HepG2 (cell line): ENCODE measurements at regions not wholly inside any gene's neighbourhood (a gene's known extent, or its start where the extent isn't known, plus 50 kb on each side); places are given as distances from the start of the nearest gene placed in this dataset.

Experiments
- ATAC-seq: fragments of 200-7000 bp; cut with Tn5 transposase; 3 replicates; pipeline ENCODE4 v1.9.1; 2020; ENCODE audit warnings: mild to moderate bottlenecking, moderate library complexity
- BruUV-seq: library from RNA; stranded (reverse); fragments of 400-500 nt; replicated peaks from 2 replicates; lab custom pipeline; 2021; lab: Mats Ljungman, UMichigan
- CTCF ChIA-PET: fragments of 300-600 bp; formaldehyde crosslinking; extraction: SDS; loops from one replicate; lab custom pipeline; 2021; ENCODE audit warnings: low total read pairs, inconsistent platforms, low intra/inter-chr PET ratio; lab: Yijun Ruan, JAX
- POLR2A ChIA-PET: fragments of 350-600 bp; sonication (Branson Sonifier 250); formaldehyde crosslinking; loops from one replicate; lab custom pipeline; 2020; ENCODE audit warnings: antibody characterized with exemption, inconsistent platforms; lab: Yijun Ruan, JAX
- DNase-seq: peaks from one replicate; pipeline ENCODE4 v3.0.0-alpha.2; 2015; ENCODE audit warnings: low spot score
- FAIRE-seq: peaks from 3 replicates; lab custom pipeline; 2011; peaks lifted over from hg19 to GRCh38; lab: Jason Lieb, UNC
- H2AFZ ChIP-seq: one replicate; pipeline ENCODE4 v1.6.1; 2011; ENCODE audit warnings: low read length, inconsistent platforms
- H3K27ac ChIP-seq: fragments of 300-600 bp; 3 replicates; pipeline ENCODE4 v1.8.0; 2011; ENCODE audit warnings: mixed run types, mild to moderate bottlenecking, mixed read lengths, low read length, inconsistent platforms; ENCODE audit not compliant: insufficient read depth; ENCODE audit errors: extremely low read length
- H3K27me3 ChIP-seq, 2 experiments: fragments of 200-600 bp in 1 of 2; 2 replicates in 1 of 2; 3 replicates in 1 of 2; pipeline versions ENCODE4 v1.6.0 to v1.8.0; 2011; ENCODE audit warnings: low read length in 2 of 2, mild to moderate bottlenecking in 2 of 2, moderate library complexity in 2 of 2, inconsistent platforms in 1 of 2; ENCODE audit not compliant: insufficient read depth in 2 of 2, control insufficient read depth in 1 of 2
- H3K36me3 ChIP-seq, 2 experiments: fragments of 200-600 bp in 1 of 2; replicated peaks in 1 of 2; 2 replicates in 1 of 2; 3 replicates in 1 of 2; pipeline versions ENCODE4 v1.5.1 to v1.8.0; 2011; ENCODE audit warnings: low read length in 2 of 2, inconsistent platforms in 1 of 2; ENCODE audit not compliant: insufficient read depth in 2 of 2, control insufficient read depth in 1 of 2
- H3K4me1 ChIP-seq: 2 replicates; pipeline ENCODE4 v1.5.1; 2012; ENCODE audit warnings: low read length, inconsistent platforms; ENCODE audit not compliant: insufficient read depth
- H3K4me2 ChIP-seq: 2 replicates; pipeline ENCODE4 v1.6.0; 2011; ENCODE audit warnings: low read depth, low read length, inconsistent platforms
- H3K4me3 ChIP-seq, 3 experiments: fragments of 200-600 bp in 1 of 3; sonication (generic), shearing (Covaris generic) in 1 of 3; replicated peaks in 1 of 3; 2 replicates each; pipeline ENCODE4 v1.5.1; 2011 to 2016; ENCODE audit warnings: low read length in 3 of 3, inconsistent platforms in 2 of 3, low read depth in 2 of 3, mild to moderate bottlenecking in 2 of 3, control low read depth in 1 of 3, mixed read lengths in 1 of 3; ENCODE audit not compliant: insufficient read depth in 1 of 3
- H3K79me2 ChIP-seq: one replicate; pipeline ENCODE4 v1.6.1; 2011; ENCODE audit warnings: low read length, inconsistent platforms; ENCODE audit not compliant: insufficient read depth
- H3K9ac ChIP-seq: 2 replicates; pipeline ENCODE4 v1.6.0; 2011; ENCODE audit warnings: mild to moderate bottlenecking, low read depth, low read length, inconsistent platforms; ENCODE audit not compliant: insufficient read depth
- H3K9me3 ChIP-seq: 2 replicates; pipeline ENCODE4 v1.5.1; 2012; ENCODE audit warnings: mild to moderate bottlenecking, low read length
- H4K20me1 ChIP-seq: 2 replicates; pipeline ENCODE4 v1.6.0; 2011; ENCODE audit warnings: inconsistent platforms, mild to moderate bottlenecking, low read length, moderate library complexity; ENCODE audit not compliant: insufficient read depth
- CEBPB ChIP-seq: IDR thresholded peaks from 2 replicates; pipeline ENCODE4 v1.6.1; 2011; ENCODE audit warnings: low read depth, low read length, improper control_type of control experiment, borderline replicate concordance
- FLYWCH1 ChIP-seq: sonication (generic); formaldehyde crosslinking; IDR thresholded peaks from 2 replicates; pipeline ENCODE4 v1.8.1; 2023; ENCODE audit warnings: mild to moderate bottlenecking, missing genetic modification reagents
- HDAC1 ChIP-seq: sonication (generic); formaldehyde crosslinking; IDR thresholded peaks from 2 replicates; pipeline ENCODE4 v1.5.1; 2020; ENCODE audit warnings: mild to moderate bottlenecking, missing genetic modification reagents
- YY1 ChIP-seq: IDR thresholded peaks from 2 replicates; pipeline ENCODE4 v1.6.1; 2011; ENCODE audit warnings: low read length, low read depth, moderate library complexity, mild to moderate bottlenecking; ENCODE audit not compliant: insufficient read depth, insufficient replicate concordance
- ZNF616 ChIP-seq: sonication (generic); formaldehyde crosslinking; IDR thresholded peaks from 2 replicates; pipeline ENCODE4 v1.5.0; 2020; ENCODE audit warnings: low read depth, mild to moderate bottlenecking, missing genetic modification reagents
- WGBS: methylation state at CpG from one replicate; pipeline ENCODE4 v1.1.6; 2017; ENCODE audit warnings: low lambda C conversion rate; 5-methylcytosine and 5-hydroxymethylcytosine counted together
- in situ Hi-C: cut with HindIII; loops from 2 replicates; pipeline ENCODE4 v1.10.0; 2017; ENCODE audit warnings: low pct_unique_long_range_greater_than_20kb; ENCODE audit not compliant: extremely low pct_ligation_motif_present
- intact Hi-C: fragments of 100-400 bp; cut with micrococcal nuclease; formaldehyde crosslinking; loops from one replicate; pipeline ENCODE4 v1.10.0; 2022; ENCODE audit not compliant: unreplicated experiment

DNA sequence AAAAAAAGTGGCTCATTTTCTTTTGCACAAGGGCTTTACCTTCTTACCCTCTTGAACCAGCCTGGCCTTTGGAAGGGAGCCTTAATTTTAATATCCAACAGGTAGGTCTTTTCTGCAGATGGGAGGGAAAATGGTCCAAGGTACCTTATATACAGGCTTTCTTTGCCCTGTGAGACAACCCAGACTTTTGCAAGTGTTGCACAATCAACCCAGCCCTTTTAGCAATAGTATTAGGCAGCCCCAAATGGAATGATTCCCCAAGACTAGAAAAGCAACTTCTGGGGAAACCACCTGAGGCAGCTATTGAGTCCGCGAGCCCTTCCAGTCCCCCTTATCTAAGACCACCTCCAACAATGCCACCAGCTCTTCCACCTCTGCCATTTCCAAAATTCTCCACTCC, 1138.3 kb downstream of the XPNPEP1 start:
- in situ Hi-C loops, result no loop called here
- CTCF ChIA-PET, result no interaction called here
- ATAC-seq (no peak), DNase-seq (no peak), FAIRE-seq (no peak)
- Histone ChIP-seq H3K4me2 (no peak overlapping the region), H3K9me3 (peaks cover 93% of the 10 kb centered on the region), H3K9ac (no peak overlapping the region), H3K27me3 (no peaks in the 10 kb centered on the region), H2AFZ (no peak overlapping the region), H3K4me1 (no peaks in the 10 kb centered on the region), H3K79me2 (no peaks in the 10 kb centered on the region), H3K4me3 (no peak overlapping the region), H3K36me3 (no peaks in the 10 kb centered on the region), H3K27ac (no peak overlapping the region), H4K20me1 (no peaks in the 10 kb centered on the region)
- POLR2A ChIA-PET, result no interaction called here
- TF ChIP-seq YY1 (no peak), CEBPB (peak; percentile 62)
- intact Hi-C loops, result no loop called here
- BruUV-seq, result no TSS peak
- WGBS, result 100% methylated on average over 2 of the region's 2 CpGs

DNA sequence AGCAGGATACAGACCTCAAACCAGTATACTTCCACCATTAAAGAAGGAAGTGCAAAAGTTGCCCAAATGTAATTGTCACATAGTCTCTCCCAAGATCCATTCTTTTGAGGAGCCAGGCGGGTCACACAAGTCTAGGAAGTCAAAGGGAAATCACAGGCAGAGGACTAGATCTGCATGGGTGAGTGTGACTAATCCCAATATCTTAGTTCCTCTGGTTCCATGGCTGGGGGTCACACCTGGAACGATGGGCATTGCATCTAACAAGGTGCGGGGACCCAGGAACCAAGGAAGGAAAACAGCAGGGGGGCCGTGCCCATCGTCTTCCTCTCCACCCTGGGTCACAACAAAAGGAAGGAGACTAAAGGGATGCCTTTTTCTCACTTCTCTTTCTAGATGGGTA, 1138.8 kb downstream of the XPNPEP1 start:
- FAIRE-seq, result no peak
- H3K4me1 ChIP-seq, result no peaks in the 10 kb centered on the region

More for the DNA sequence above, 1138.8 kb downstream of the XPNPEP1 start:
- ChIA-PET POLR2A (no interaction called here), CTCF (no interaction called here)
- intact Hi-C loops (no loop called here), in situ Hi-C loops (no loop called here)
- Histone ChIP-seq H2AFZ (no peak overlapping the region), H3K9ac (no peak overlapping the region), H3K9me3 (peaks cover 93% of the 10 kb centered on the region), H3K27me3 (no peaks in the 10 kb centered on the region), H3K4me2 (no peak overlapping the region), H3K27ac (no peak overlapping the region), H3K4me3 (no peak overlapping the region), H3K79me2 (no peaks in the 10 kb centered on the region), H4K20me1 (no peaks in the 10 kb centered on the region), H3K36me3 (no peaks in the 10 kb centered on the region)
- TF ChIP-seq ZNF616 (peak; percentile 96; the same call in 1 of the 2 replicates), HDAC1 (no peak), FLYWCH1 (CRISPR knock-in tag) (no peak)
- no peak for ATAC-seq
- no peak for DNase-seq
- WGBS, result 0% methylated on average over 1 of the region's 5 CpGs
- no TSS peak for BruUV-seq
